B cell (primary cell): ENCODE measurements at regions not wholly inside any gene's neighbourhood (a gene's known extent, or its start where the extent isn't known, plus 50 kb on each side); places are given as distances from the start of the nearest gene placed in this dataset.

ENCODE experiments used
- ATAC-seq: fragments of 200-7000 bp; cut with Tn5 transposase; one replicate; pipeline ENCODE4 v1.10.0; 2021; ENCODE audit warnings: low read depth, mild to moderate bottlenecking, moderate number of reproducible peaks, moderate library complexity
- CTCF ChIA-PET: fragments of 350-600 bp; sonication (Branson Sonifier 250); formaldehyde crosslinking; loops from one replicate; lab custom pipeline; 2021; ENCODE audit warnings: antibody characterized with exemption, inconsistent platforms; lab: Charles Lee
- POLR2A ChIA-PET: fragments of 350-600 bp; sonication (Branson Sonifier 250); formaldehyde crosslinking; loops from one replicate; lab custom pipeline; 2021; ENCODE audit warnings: antibody characterized with exemption; lab: Charles Lee
- DNase-seq: peaks from one replicate; pipeline ENCODE4 v3.0.0; 2013
- H2AFZ ChIP-seq: 2 replicates; pipeline ENCODE4 v1.6.1; 2012; ENCODE audit warnings: mild to moderate bottlenecking, low read depth, low read length; ENCODE audit not compliant: insufficient read depth, poor library complexity, severe bottlenecking
- H3K27ac ChIP-seq, 2 donors: 1 replicate in 1 of 2; 2 replicates in 1 of 2; pipeline ENCODE4 v1.5.1; 2012 to 2013; ENCODE audit warnings: low read length in 2 of 2, mild to moderate bottlenecking in 2 of 2, moderate library complexity in 1 of 2
- H3K27me3 ChIP-seq, 4 experiments: fragments of 200-600 bp in 1 of 4; sonication (generic) in 1 of 4; replicated peaks in 1 of 4; 1 replicate in 2 of 4; 2 replicates in 2 of 4; pipeline versions ENCODE4 v1.6.1 to v1.7.0; 2013 to 2016; ENCODE audit warnings: low read length in 3 of 4, mild to moderate bottlenecking in 2 of 4, mixed read lengths in 1 of 4, moderate library complexity in 1 of 4; ENCODE audit not compliant: insufficient read depth in 4 of 4, control insufficient read depth in 3 of 4; ENCODE audit errors: control extremely low read depth in 1 of 4
- H3K36me3 ChIP-seq, 2 experiments: replicated peaks in 1 of 2; 1 replicate in 1 of 2; 2 replicates in 1 of 2; pipeline versions ENCODE4 v1.6.1 to v1.7.1; 2013; ENCODE audit warnings: low read length in 1 of 2; ENCODE audit not compliant: insufficient read depth in 2 of 2, control insufficient read depth in 1 of 2; ENCODE audit errors: control extremely low read depth in 1 of 2, extremely low read depth in 1 of 2
- H3K4me1 ChIP-seq, 2 donors: fragments of 200-600 bp in 1 of 2; sonication (generic) in 1 of 2; 1 replicate in 1 of 2; 2 replicates in 1 of 2; pipeline versions ENCODE4 v1.5.1 to v1.6.1; 2013 to 2017; ENCODE audit warnings: low read length in 2 of 2; ENCODE audit not compliant: control insufficient read depth in 2 of 2, insufficient read depth in 2 of 2
- H3K4me2 ChIP-seq: replicated peaks from 2 replicates; pipeline ENCODE3; 2012; ENCODE audit warnings: mild to moderate bottlenecking, low read depth, low read length; ENCODE audit not compliant: poor library complexity, severe bottlenecking
- H3K4me3 ChIP-seq, 5 experiments: fragments of 200-600 bp in 1 of 5; sonication (generic) in 1 of 5; 1 replicate in 3 of 5; 2 replicates in 2 of 5; pipeline versions ENCODE4 v1.5.1 to v1.7.0; 2011 to 2016; ENCODE audit warnings: low read length in 4 of 5, mild to moderate bottlenecking in 4 of 5, low read depth in 2 of 5, control low read depth in 1 of 5, moderate library complexity in 1 of 5; ENCODE audit not compliant: insufficient read depth in 1 of 5; ENCODE audit errors: control extremely low read depth in 1 of 5, extremely low read depth in 1 of 5
- H3K79me2 ChIP-seq: fragments of 200-600 bp; sonication (generic); one replicate; pipeline ENCODE4 v1.6.0; 2016; ENCODE audit warnings: low read length; ENCODE audit not compliant: control insufficient read depth, insufficient read depth
- H3K9ac ChIP-seq: fragments of 200-600 bp; sonication (generic); 2 replicates; pipeline ENCODE4 v1.6.1; 2017; ENCODE audit warnings: mild to moderate bottlenecking, low read length, moderate library complexity
- H3K9me3 ChIP-seq, 3 donors: one replicate each; pipeline versions ENCODE4 v1.6.1 to v1.7.1; 2013; ENCODE audit warnings: low read length in 2 of 3; ENCODE audit not compliant: control insufficient read depth in 2 of 3, insufficient read depth in 1 of 3; ENCODE audit errors: control extremely low read depth in 1 of 3
- H4K20me1 ChIP-seq: 2 replicates; pipeline ENCODE4 v1.6.0; 2012; ENCODE audit warnings: mild to moderate bottlenecking, low read length; ENCODE audit not compliant: insufficient read depth, control insufficient read depth, poor library complexity, severe bottlenecking
- H3K27ac Mint-ChIP-seq: one replicate; pipeline ENCODE4 v1.8.0; 2021; ENCODE audit warnings: mixed read lengths
- H3K27me3 Mint-ChIP-seq: one replicate; pipeline ENCODE4 v1.8.0; 2021; ENCODE audit warnings: mixed read lengths
- H3K4me1 Mint-ChIP-seq: one replicate; pipeline ENCODE4 v1.8.0; 2021; ENCODE audit warnings: mixed read lengths
- H3K4me3 Mint-ChIP-seq: one replicate; pipeline ENCODE4 v1.8.0; 2021; ENCODE audit warnings: mixed read lengths
- H3K9me3 Mint-ChIP-seq: one replicate; pipeline ENCODE4 v1.8.0; 2022; ENCODE audit warnings: mixed read lengths; ENCODE audit not compliant: insufficient read depth
- EZH2 ChIP-seq: IDR thresholded peaks from 2 replicates; pipeline ENCODE4 v1.6.1; 2012; ENCODE audit warnings: borderline replicate concordance, low read depth, mild to moderate bottlenecking, moderate library complexity, low read length; ENCODE audit not compliant: insufficient read depth, poor library complexity, severe bottlenecking
- intact Hi-C: fragments of 100-400 bp; cut with micrococcal nuclease; formaldehyde crosslinking; loops from one replicate; pipeline ENCODE4 v1.10.0; 2022
- TF ChIP-seq, protein P1 (sequence below): fragments of 200-600 bp; IDR thresholded peaks from one replicate; pipeline ENCODE4 v1.8.0; 2022; ENCODE audit warnings: antibody characterized with exemption, mild to moderate bottlenecking

DNA sequence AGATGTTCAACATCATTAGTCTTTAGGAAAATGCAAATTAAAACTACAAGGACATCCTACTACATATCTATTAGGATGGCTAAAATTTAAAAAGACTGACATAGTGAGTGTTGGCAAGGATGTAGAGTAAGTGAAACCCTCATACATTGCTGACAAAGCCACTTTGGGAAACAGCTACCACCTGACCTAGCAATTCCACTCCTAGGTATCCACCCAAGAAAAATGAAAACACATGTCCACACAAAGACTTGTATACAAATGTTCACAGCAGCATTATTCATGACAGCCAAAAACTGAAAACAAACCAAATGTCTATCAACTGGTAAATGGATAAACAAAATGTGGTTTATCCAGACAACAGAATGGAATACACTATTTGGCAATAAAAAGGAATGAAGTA is 51.7 kb upstream of the DOCK9 start:
- Histone ChIP-seq H4K20me1 (no peaks in the 10 kb centered on the region), H3K27me3 (no peaks in the 10 kb centered on the region), H3K4me3 (no peak overlapping the region), H3K4me2 (no peak overlapping the region), H3K79me2 (no peaks in the 10 kb centered on the region), H3K36me3 (no peaks in the 10 kb centered on the region), H3K27ac (no peak overlapping the region), H3K4me1 (no peaks in the 10 kb centered on the region), H3K9ac (no peak overlapping the region), H2AFZ (no peak overlapping the region), H3K9me3 (peaks cover 2 to 5% (median 4%) of the 10 kb centered on the region in 3 donors)
- no peak for ATAC-seq
- Mint-ChIP-seq H3K4me1 (peaks cover 10% of the 10 kb centered on the region), H3K4me3 (no peak overlapping the region), H3K27ac (no peak overlapping the region), H3K9me3 (peaks cover 9% of the 10 kb centered on the region), H3K27me3 (peaks cover 5% of the 10 kb centered on the region)
- CTCF ChIA-PET, result interaction anchor here (1.1 kb wide), 1 partner anchor 147 kb away, joined by 3 read pairs; no protein-coding TSS in a partner anchor
- intact Hi-C loops, result no loop called here
- DNase-seq, result no peak
- TF ChIP-seq, protein P1, sequence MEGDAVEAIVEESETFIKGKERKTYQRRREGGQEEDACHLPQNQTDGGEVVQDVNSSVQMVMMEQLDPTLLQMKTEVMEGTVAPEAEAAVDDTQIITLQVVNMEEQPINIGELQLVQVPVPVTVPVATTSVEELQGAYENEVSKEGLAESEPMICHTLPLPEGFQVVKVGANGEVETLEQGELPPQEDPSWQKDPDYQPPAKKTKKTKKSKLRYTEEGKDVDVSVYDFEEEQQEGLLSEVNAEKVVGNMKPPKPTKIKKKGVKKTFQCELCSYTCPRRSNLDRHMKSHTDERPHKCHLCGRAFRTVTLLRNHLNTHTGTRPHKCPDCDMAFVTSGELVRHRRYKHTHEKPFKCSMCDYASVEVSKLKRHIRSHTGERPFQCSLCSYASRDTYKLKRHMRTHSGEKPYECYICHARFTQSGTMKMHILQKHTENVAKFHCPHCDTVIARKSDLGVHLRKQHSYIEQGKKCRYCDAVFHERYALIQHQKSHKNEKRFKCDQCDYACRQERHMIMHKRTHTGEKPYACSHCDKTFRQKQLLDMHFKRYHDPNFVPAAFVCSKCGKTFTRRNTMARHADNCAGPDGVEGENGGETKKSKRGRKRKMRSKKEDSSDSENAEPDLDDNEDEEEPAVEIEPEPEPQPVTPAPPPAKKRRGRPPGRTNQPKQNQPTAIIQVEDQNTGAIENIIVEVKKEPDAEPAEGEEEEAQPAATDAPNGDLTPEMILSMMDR, result no peak
- no peak for TF ChIP-seq EZH2
- POLR2A ChIA-PET, result no interaction called here

DNA sequence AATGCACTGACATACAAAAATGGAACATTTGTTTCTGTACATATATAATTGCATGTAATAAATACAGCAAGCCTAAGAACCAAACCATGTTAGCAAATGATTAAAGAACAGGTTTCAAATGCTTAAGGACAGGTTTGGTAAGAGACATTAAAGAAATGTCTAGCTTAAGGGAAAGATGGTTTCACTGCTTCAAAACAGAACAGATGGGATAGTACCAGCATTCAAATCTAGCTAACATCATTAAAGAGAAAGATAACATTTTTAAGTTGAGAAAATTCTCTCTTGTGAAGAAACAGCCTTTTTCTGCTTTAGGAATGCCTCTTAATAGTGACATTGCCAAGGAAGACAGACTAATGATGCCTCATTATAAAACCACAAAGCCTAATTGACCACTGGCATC is 52.5 kb upstream of the DOCK9 start:
- Histone ChIP-seq H3K4me2 (no peak overlapping the region), H4K20me1 (no peaks in the 10 kb centered on the region), H3K9me3 (peaks cover 2 to 5% (median 4%) of the 10 kb centered on the region in 3 donors), H3K79me2 (no peaks in the 10 kb centered on the region), H3K4me3 (no peak overlapping the region), H2AFZ (no peak overlapping the region), H3K9ac (no peak overlapping the region), H3K27me3 (no peaks in the 10 kb centered on the region), H3K27ac (no peak overlapping the region), H3K4me1 (no peaks in the 10 kb centered on the region), H3K36me3 (no peaks in the 10 kb centered on the region)
- no peak for ATAC-seq
- intact Hi-C loops, result loop anchor here (5.0 kb wide), 1 partner anchor 188 kb away; no protein-coding TSS in a partner anchor
- TF ChIP-seq, protein P1, result no peak
- no peak for TF ChIP-seq EZH2
- DNase-seq, result no peak
- H3K27ac Mint-ChIP-seq, result no peak overlapping the region
- ChIA-PET CTCF (no interaction called here), POLR2A (no interaction called here)
- peaks cover 10% of the 10 kb centered on the region for H3K4me1 Mint-ChIP-seq
- peaks cover 5% of the 10 kb centered on the region for H3K27me3 Mint-ChIP-seq
- no peak overlapping the region for H3K4me3 Mint-ChIP-seq
- H3K9me3 Mint-ChIP-seq, result peaks cover 11% of the 10 kb centered on the region
